SIG-M5 treated with dmso at 0.1 percent for 504 hours (cell line): ENCODE measurements at regions not wholly inside any gene's neighbourhood (a gene's known extent, or its start where the extent isn't known, plus 50 kb on each side); places are given as distances from the start of the nearest gene placed in this dataset.

Experiments
- DNase-seq: peaks from one replicate; lab custom pipeline; 2025; ENCODE audit not compliant: unreplicated experiment; lab: John Stamatoyannopoulos, UW

GRCh38 chr6:91442342-91442741 is 855.5 kb upstream of the MAP3K7 start:
- no peak for DNase-seq

GRCh38 chr6:91438570-91438969 is 851.7 kb upstream of the MAP3K7 start:
- DNase-seq = no peak

DNA sequence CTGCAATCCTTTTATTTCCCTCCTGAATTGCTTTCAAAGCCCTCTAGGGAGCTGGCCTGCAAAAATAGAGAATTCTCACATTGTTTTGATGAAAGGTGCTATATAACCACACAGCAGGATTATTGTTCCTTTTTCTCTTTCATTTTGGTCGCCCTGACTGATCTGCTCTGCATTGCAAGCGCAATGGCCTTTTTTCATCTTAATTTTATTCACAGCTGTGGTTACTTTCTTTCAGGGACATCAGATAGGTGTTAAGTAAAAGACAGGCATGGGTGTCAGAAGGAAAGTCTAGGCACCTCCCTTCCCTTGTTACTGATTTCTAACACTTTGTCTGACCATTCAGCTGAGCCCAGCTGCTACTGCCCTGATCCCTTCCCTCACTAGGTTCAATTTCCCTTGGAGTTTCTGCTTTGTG is 850.5 kb upstream of the MAP3K7 start:
- no peak for DNase-seq

DNA sequence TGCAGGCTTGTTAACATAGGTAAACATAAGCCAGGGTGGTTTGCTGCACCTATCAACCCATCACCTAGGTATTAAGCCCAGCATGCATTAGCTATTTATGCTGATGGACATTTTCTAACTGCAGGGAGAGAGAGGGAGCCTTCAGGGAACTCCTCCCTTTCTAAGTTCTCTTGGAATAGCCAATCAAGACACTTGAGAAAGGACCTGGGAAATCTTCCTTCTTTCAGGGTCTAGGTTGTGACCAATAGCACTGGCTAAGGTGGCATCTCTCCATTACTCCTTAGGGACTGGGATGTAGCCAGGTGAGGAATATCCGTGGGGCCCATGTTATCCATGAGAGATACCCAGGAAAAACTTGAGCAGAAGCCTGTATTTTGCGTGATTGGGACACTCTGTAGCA is 849.6 kb upstream of the MAP3K7 start:
- DNase-seq = no peak

GRCh38 chr6:91435630-91436029 is 848.8 kb upstream of the MAP3K7 start:
- no peak for DNase-seq

DNA sequence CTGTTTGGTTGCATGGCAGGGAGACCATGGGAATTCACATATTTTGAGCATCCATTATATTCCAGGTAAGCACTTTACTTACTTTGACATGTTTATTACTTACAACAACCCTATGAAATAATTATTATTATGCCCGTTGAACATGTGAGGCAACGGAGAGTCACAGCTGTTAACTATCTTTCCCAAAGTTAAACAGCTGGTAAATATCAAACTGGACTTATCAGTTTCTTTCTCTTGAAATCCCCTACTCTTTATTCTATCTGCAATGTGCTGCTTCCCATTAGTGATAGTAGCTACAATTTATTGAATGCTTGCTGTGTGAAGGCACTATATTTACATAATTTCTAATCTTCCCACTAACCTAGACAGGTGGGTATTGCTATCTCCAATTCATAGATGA is 847.7 kb upstream of the MAP3K7 start:
- DNase-seq = no peak

DNA sequence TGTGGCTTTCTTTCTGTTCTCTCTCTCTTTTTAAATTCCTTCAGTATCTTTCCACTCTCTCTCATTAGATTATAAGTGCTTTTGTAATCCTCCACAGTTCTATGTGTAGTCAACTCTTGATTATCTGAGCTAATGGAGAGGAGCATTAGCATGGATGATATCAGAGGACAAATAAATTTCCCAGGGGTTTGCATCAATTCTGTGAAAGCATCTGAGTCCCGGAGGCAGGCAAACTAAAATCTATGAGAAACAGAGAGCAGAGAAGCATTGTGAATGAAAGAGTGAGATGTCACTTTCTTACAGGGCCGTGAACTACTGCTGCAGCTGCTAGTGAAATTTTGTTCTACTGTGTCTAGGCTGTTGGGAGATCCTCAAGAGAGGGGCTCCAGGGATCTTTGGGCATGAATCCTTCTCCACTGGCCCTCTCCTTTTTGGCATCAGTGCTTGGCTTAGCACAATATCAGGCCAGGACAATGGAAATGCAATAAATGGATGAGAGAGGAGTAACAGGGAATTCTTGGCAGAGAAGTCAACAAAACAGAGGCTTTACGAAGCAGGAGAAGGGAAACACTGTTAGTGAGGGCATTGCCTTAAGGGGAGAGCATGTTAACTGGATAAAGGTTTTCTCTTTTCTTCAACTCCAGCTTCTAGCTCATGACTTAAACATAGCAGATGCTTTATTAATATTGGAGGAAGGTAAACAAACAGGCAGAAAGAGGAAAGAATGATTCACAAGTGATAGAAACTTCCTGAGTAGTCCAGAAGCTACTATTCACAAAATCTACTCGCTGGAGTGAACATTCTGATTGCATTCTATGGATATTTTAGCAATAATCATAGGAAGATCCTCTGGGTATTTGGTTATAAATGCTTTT is 847.0 kb upstream of the MAP3K7 start:
- no peak for DNase-seq

DNA sequence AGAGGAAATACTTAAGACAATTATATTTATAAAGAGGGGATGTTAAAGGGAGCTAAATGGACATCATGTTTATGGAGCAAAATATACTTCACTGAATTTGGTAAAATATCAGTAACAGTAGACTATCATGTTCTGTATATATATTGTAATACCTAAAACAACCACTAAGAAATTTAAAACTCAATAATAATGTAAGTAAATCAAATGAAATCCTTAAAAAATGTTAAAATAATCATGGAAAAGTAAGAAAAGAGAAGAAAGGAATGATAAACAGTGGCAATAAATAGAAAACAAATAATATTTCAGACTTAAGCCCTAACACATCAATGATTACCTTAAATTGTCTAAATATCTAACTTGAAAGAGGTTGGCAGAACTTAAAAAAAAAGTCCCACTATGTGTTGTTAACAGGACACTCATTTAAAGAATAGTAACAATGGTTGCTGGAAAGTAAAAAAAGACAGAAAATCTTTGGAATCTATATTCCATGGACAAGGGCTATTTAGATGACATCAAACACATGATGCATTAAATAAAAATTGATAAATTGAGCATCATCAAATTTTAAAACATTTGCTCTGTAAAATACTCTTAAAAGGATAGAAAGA is 842.2 kb upstream of the MAP3K7 start:
- no peak for DNase-seq

DNA sequence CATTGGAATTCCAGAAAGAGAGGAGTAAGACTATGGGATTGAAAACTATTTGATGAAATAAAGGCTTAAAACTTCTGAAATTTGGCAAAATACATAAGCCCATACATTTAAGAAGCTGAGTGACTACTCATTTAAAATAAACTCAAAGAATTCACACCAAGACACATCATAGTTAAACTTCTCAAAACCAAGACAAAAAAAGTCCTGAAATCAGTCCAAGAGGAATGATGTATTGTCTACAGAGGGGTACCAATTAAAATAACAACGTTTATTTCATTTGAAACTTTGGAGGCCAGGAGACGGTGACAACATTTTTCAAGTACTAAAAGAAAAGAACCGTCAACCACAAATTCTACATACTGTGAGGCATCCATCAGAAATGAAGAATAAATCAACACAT is 841.4 kb upstream of the MAP3K7 start:
- DNase-seq = no peak

GRCh38 chr6:91420243-91420642 is 833.4 kb upstream of the MAP3K7 start:
- DNase-seq = no peak

- DNase-seq = no peak
Observed at GRCh38 chr6:91415031-91415605, 828.2 kb upstream of the MAP3K7 start.

- no peak for DNase-seq
Observed at GRCh38 chr6:91412532-91412931, 825.7 kb upstream of the MAP3K7 start.

GRCh38 chr6:91407706-91408105 is 820.8 kb upstream of the MAP3K7 start:
- no peak for DNase-seq

DNA sequence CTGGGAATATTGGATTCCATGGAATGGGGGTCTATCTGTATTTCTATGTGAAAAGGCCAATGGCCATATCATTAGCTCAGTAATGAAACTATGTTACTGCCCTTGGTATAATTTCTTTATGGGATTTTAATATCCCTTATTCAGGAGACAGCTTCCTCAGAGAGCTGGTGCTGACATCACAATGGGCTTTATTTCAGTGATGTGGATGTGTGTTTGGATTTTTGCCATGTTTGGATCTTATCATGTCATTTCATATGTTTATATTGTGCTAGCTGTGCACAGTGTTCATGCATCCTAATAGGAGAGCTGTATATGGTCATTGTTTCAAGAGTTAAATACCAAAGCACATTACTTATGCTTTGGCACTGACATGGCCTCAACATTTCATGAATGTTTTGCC is 806.1 kb upstream of the MAP3K7 start:
- no peak for DNase-seq

DNA sequence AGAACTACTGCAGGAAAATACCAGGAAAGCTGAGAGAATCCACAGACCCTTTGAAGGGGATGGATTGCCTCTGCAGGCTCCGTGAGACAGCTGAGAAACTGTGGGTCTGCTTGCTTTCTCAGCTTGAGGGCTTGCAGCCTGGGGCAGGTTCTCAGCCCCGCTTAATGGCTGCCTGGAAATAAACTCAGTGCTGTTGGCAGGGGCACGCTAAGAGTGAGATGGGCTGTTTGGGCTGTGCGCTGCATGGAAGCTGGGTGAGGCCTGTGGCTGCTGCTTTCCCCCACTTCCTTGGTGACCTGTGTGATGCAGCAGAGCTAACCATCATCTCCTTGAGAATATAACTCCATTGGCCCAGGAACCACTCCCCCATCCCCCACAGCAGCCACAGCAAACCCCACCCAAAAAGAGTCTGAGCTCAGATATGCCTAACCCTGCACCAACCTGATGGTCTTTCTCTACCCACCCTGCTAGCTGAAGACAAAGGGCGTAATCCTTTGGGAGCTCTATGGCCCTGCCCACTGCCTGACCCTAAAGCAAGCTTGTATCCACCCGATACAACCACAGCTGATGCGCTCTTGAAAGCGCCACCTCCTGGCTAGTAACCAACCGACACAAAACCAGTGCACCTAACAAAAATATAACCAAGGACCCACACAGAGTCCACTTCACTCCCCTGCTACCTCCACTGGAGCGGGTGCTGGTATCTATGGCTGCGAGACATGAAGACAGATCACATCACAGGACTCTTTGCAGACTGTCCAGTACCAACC is 800.6 kb upstream of the MAP3K7 start:
- DNase-seq = no peak

DNA sequence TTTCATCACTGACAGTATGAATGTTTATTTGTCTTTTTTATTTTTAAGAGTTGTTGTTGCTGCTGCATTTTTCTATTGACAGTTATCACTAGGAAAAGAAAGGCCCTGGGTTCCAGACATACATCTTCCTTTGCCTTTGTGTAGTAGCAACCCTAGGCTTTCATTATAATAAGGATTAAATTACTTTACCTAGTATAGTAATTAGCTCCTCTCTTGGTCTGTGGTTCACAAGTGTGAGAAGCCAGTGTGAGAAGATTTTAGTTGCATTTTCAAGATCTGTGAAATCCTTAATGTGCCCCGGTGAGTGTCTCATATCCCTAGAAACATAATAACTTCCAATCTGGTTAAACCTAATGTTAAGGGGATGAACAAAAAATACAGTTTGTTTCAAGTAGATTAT is 799.3 kb upstream of the MAP3K7 start:
- no peak for DNase-seq

DNA sequence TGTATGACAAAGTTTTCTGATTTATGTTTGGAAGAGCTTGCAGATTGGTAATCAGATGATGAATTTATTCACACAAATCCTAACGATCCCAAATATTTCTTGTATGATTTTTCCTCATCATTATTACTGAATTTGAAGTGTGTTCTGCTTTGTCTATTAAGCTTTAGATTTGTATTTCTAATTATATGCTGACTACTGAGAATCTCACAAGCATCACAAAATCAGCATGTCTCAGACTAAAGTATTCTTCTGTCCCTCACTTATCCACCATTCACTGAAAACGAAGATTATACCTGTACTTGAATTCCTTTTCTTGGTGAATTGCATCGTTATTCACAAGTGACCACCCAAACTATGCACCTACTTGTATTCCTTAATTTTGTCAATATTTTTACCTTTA is 796.3 kb upstream of the MAP3K7 start:
- no peak for DNase-seq

- DNase-seq = no peak
Observed at GRCh38 chr6:91376686-91377085, 789.8 kb upstream of the MAP3K7 start.

DNA sequence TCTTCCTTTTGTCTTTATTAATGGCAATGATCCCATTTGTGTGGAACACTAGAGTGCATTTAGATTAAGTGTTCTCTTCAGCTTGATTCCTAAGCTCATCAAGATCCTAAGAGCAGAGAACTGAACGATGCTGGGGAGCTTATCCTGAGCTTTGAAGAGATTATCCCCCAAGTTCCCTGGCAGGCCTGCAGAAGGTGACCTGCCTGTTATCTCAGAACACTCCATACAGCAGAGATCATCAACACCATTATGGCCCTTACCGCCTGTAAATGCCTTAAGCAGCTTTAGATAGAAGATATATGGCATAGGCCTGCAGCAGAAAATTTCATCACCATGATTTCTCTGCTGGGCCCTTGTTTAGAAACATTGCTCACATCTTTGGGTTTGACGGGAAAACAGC is 779.9 kb upstream of the MAP3K7 start:
- no peak for DNase-seq

GRCh38 chr6:91358986-91359385 is 772.1 kb upstream of the MAP3K7 start:
- no peak for DNase-seq

GRCh38 chr6:91352878-91353277 is 766.0 kb upstream of the MAP3K7 start:
- DNase-seq = no peak

DNA sequence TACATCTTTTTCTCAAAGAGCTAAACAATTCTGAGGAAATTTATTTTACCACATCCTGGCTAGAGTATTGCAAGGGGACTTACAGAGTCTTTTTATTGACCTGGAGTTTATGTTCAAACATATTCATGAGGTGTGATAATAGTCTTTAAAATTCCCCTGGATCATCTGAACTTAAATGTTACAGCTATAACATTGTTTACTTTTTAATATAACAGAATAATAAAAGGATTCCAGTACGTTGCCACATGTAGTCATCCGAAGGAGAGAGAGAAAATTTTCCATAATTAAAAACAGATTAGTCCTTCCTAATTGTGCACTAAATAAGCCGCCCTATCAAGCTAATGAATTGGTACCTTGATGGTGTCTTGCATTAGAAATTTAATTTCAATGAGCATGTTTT is 765.4 kb upstream of the MAP3K7 start:
- DNase-seq = no peak
